Ovary (tissue), 7 donors: ENCODE measurements at regions not wholly inside any gene's neighbourhood (a gene's known extent, or its start where the extent isn't known, plus 50 kb on each side); places are given as distances from the start of the nearest gene placed in this dataset.

Experiments
- DNase-seq, 5 donors: peaks; one replicate each; pipeline ENCODE4 v3.0.0-alpha.2; 2019 to 2020
- H3K27ac ChIP-seq, 2 donors: fragments of 200-600 bp; one replicate each; pipeline versions ENCODE4 v1.5.1 to v1.8.0; 2019 to 2022
- H3K27me3 ChIP-seq: fragments of 200-600 bp; one replicate; pipeline ENCODE4 v1.8.0; 2022
- H3K36me3 ChIP-seq: fragments of 200-600 bp; sonication (generic); one replicate; pipeline ENCODE4 v1.5.1; 2019
- H3K4me1 ChIP-seq: one replicate; pipeline ENCODE4 v1.8.1; 2013; ENCODE audit warnings: mild to moderate bottlenecking, moderate library complexity; ENCODE audit not compliant: insufficient read depth
- H3K4me3 ChIP-seq: fragments of 200-600 bp; sonication (generic); one replicate; pipeline ENCODE4 v1.5.1; 2017
- H3K9me3 ChIP-seq, 2 donors: fragments of 200-600 bp in 1 of 2; sonication (generic) in 1 of 2; one replicate each; pipeline versions ENCODE4 v1.5.1 to v1.8.1; 2013 to 2019; ENCODE audit warnings: mild to moderate bottlenecking in 1 of 2, moderate library complexity in 1 of 2
- EP300 ChIP-seq: sonication (generic); formaldehyde crosslinking; IDR thresholded peaks from one replicate; pipeline ENCODE4 v1.6.1; 2017; ENCODE audit warnings: antibody characterized with exemption
- POLR2A ChIP-seq: fragments of 450-650 bp; IDR thresholded peaks from one replicate; pipeline ENCODE4 v1.6.1; 2017; ENCODE audit warnings: antibody characterized with exemption, mild to moderate bottlenecking, moderate library complexity
- WGBS, 3 donors: extraction: QIAGEN DNeasy Blood & Tissue Kit in 1 of 3; methylation state at CpG; one replicate each; pipeline versions ENCODE4 v1.1.5 to v1.1.7; 2013 to 2017; 5-methylcytosine and 5-hydroxymethylcytosine counted together
- intact Hi-C, 4 donors: fragments of 100-400 bp; cut with DNase I; formaldehyde crosslinking; loops; one replicate each; pipeline versions ENCODE4 v1.11.0 to v1.15.1; 2022 to 2023
- TF ChIP-seq, protein P1 (sequence below), 3 donors: fragments of 450-650 bp in 2 of 3; fragments of 200-600 bp in 1 of 3; IDR thresholded peaks; one replicate each; pipeline versions ENCODE4 v1.5.1 to v1.8.0; 2016 to 2022; ENCODE audit warnings: antibody characterized with exemption in 3 of 3, mild to moderate bottlenecking in 1 of 3
- donor health status: DM: no; HTN: no; CAD: no; lungs with moderate emphysema.
- donor health status: DM: no; HTN: no; CAD: no.
- donor health status: Bipolar disorder and iron deficiency.
- donor health status: DM: no; HTN: no; CAD: no.
- donor health status: DM: yes; HTN: yes; CAD: no.

DNA sequence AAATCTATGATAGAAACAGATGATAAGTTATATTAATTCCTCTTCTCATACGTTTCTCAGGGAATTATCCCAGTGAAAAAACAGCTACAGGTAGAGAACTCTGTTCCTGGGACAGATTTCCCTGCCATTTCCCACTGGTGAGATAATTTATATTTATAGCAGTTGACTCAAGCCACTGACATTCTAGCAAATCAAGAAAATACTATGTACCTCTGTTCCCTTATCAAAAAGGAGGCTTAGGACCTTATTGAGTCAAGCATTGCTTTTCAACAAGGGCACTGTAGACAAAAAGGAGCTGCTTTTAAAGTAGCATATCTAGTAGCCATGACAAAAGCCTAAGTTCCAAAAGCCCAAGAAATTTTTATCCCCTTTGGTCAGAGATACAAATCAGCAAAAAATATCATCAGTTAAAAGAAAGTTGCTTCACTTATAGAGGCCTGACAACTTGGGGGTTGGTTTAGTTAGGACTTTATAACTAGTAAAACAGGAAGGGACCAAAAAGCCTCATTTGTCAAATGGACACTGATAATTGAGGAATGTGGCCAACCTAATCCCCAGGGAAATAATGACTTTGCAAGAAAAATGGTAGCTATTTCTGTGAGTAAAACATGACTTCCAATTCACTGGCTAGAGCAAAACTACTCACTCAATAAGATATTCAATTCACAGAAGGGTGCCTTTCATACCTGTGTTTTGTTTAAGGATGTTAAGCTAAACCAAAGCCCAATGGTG lies 652.5 kb downstream of the SLITRK1 start:
- WGBS, 3 donors: 40 to 64% (median 42%) methylated on average over 1 of the region's 1 CpG
- DNase-seq: no peak
- Histone ChIP-seq H3K36me3 (no peaks in the 10 kb centered on the region), H3K4me3 (no peak overlapping the region), H3K9me3 (no peaks in the 10 kb centered on the region), H3K4me1 (no peaks in the 10 kb centered on the region), H3K27me3 (no peaks in the 10 kb centered on the region), H3K27ac (no peak overlapping the region)
- TF ChIP-seq, protein P1, sequence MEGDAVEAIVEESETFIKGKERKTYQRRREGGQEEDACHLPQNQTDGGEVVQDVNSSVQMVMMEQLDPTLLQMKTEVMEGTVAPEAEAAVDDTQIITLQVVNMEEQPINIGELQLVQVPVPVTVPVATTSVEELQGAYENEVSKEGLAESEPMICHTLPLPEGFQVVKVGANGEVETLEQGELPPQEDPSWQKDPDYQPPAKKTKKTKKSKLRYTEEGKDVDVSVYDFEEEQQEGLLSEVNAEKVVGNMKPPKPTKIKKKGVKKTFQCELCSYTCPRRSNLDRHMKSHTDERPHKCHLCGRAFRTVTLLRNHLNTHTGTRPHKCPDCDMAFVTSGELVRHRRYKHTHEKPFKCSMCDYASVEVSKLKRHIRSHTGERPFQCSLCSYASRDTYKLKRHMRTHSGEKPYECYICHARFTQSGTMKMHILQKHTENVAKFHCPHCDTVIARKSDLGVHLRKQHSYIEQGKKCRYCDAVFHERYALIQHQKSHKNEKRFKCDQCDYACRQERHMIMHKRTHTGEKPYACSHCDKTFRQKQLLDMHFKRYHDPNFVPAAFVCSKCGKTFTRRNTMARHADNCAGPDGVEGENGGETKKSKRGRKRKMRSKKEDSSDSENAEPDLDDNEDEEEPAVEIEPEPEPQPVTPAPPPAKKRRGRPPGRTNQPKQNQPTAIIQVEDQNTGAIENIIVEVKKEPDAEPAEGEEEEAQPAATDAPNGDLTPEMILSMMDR (IDR thresholded peaks at IDR 0.05): no peak
- TF ChIP-seq POLR2A: no peak
- no peak for TF ChIP-seq EP300
- intact Hi-C loops: no loop called here

DNA sequence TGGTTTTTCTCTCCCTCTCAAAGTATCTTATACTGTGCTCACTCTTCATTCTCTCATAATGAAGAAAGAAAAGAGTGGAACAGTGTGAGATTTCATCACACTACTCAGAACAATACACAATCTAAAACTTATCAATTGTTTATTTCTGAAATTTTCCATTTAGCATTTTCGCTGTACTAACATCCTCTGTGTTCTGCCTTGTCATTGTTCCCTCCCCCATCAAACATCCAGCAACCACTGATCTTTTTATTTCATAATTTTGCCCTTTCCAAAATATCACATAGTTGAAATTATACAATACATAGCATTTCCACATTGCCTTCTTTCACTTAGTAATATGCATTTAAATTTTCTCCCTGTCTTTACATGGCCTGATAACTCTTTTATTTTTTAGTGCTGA lies 658.7 kb downstream of the SLITRK1 start:
- 76 to 84% (median 76%) methylated on average over 1 of the region's 1 CpG for WGBS, 3 donors
- intact Hi-C loops: no loop called here
- no peak overlapping the region for H3K27ac ChIP-seq
- no peak overlapping the region for H3K4me3 ChIP-seq
- H3K27me3 ChIP-seq: no peaks in the 10 kb centered on the region
- H3K9me3 ChIP-seq: no peaks in the 10 kb centered on the region
- H3K4me1 ChIP-seq: no peaks in the 10 kb centered on the region
- H3K36me3 ChIP-seq: no peaks in the 10 kb centered on the region
- TF ChIP-seq EP300 (no peak), POLR2A (no peak)
- TF ChIP-seq, protein P1 (IDR thresholded peaks at IDR 0.05): no peak
- DNase-seq: no peak

DNA sequence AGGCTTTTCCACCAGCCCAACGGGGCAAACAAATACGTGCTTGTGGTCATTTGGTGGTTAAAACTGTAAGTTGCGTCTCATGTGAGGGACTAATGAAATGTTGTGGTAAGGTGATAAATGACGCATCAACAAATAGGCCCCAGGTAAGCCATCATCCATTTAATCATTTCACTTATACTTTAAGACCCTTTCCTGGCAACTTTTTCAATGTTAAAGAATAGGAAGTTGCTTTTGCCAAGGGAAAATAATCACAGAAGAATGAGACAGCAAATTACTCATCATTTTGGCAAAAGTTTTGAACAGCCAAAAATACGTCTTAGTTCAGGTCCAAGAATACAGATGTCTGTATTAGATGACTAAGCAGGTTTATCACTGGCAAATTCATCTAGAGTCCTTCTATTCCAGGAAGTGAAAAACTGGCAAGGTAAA lies 660.4 kb downstream of the SLITRK1 start:
- no peaks in the 10 kb centered on the region for H3K9me3 ChIP-seq
- H3K4me3 ChIP-seq: no peak overlapping the region
- WGBS, 3 donors: 57 to 71% (median 65%) methylated on average over 5 of the region's 5 CpGs
- TF ChIP-seq POLR2A: no peak
- TF ChIP-seq, protein P1 (IDR thresholded peaks at IDR 0.05): no peak
- TF ChIP-seq EP300: no peak
- no peaks in the 10 kb centered on the region for H3K36me3 ChIP-seq
- no peaks in the 10 kb centered on the region for H3K27me3 ChIP-seq
- H3K27ac ChIP-seq: no peak overlapping the region
- no peaks in the 10 kb centered on the region for H3K4me1 ChIP-seq
- intact Hi-C loops: no loop called here
- DNase-seq: no peak

DNA sequence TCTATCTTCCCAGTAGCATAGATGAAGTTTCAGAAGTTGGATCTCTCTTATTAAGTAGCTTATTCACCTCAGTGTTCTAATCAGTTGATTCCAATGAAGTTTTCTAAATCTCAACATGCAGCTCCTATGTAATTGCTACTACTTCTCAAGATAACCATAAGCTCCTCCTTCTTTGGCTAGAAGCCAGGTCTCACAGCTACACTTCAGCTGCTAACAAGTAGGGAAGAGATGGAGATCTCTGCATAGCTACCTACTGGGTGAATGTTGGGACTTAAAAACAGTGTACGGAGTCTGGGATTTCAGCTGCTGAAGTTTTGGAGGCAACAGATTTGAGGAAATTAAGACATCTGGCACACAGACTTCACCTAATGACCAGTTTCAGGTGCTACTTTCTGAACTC lies 661.0 kb downstream of the SLITRK1 start:
- WGBS, 3 donors: 90 to 97% (median 90%) methylated on average over 1 of the region's 1 CpG
- intact Hi-C loops: no loop called here
- no peak for DNase-seq
- H3K36me3 ChIP-seq: no peaks in the 10 kb centered on the region
- H3K9me3 ChIP-seq: no peaks in the 10 kb centered on the region
- TF ChIP-seq, protein P1 (IDR thresholded peaks at IDR 0.05): no peak
- TF ChIP-seq POLR2A (no peak), EP300 (no peak)
- H3K27ac ChIP-seq: no peak overlapping the region
- H3K4me3 ChIP-seq: no peak overlapping the region
- H3K27me3 ChIP-seq: no peaks in the 10 kb centered on the region
- H3K4me1 ChIP-seq: no peaks in the 10 kb centered on the region
